GM18520 (cell line): ENCODE measurements at regions not wholly inside any gene's neighbourhood (a gene's known extent, or its start where the extent isn't known, plus 50 kb on each side); places are given as distances from the start of the nearest gene placed in this dataset.
"Not testable (repeated sequence)": the region's sequence is repeated elsewhere in the genome, so short reads cannot be mapped to it uniquely, and the experiment has no call there.

Experiments used
- ATAC-seq: cut with Tn5 transposase; IDR thresholded peaks from one replicate; pipeline ENCODE4 v1.9.1; 2021; ENCODE audit not compliant: unreplicated experiment

GRCh38 chr1:96865731-96866685 is 144.4 kb downstream of the PTBP2 start:
- ATAC-seq = no peak

GRCh38 chr1:96872757-96873156 is 151.2 kb downstream of the PTBP2 start:
- no peak for ATAC-seq

DNA sequence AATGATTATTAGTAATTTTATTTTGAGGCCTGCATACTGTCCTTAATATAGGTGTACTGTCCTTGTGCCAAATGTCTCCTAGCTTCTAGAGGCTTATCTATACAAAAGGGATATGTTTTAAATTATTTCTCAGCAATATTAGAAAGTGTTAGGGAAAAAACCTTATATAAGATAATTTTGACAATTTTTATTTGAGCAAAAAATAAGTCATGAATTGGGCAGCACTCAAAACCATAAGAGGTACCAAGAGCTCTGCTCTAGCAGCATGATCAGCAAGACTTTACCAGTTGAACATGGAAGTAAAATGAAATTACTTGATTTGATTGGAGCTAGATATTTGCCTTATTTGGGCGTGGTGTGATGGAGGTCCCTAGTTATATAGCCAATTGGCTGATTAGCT is 157.1 kb downstream of the PTBP2 start:
- no peak for ATAC-seq

DNA sequence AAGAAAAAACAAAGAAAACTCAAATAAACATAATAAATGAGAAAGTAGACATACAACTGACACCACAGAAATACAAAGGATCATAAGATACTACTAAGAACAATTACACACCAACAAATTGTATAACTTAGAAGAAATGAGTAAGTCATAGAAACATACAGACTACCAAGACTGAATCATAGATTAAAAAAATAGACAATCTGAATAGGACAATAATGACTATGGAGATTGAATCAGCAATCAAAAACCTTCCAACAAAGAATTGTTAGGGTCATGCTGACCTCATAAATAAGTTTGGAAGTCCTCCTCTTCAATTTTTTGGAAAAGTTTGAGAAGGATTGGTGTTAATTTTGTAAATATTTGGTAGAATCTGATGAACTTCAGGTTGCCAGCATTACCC is 159.0 kb downstream of the PTBP2 start:
- ATAC-seq = no peak

GRCh38 chr1:96882096-96882495 is 160.5 kb downstream of the PTBP2 start:
- no peak for ATAC-seq

GRCh38 chr1:96886474-96886873 is 164.9 kb downstream of the PTBP2 start:
- ATAC-seq = no peak

GRCh38 chr1:96887501-96887900 is 165.9 kb downstream of the PTBP2 start:
- no peak for ATAC-seq

DNA sequence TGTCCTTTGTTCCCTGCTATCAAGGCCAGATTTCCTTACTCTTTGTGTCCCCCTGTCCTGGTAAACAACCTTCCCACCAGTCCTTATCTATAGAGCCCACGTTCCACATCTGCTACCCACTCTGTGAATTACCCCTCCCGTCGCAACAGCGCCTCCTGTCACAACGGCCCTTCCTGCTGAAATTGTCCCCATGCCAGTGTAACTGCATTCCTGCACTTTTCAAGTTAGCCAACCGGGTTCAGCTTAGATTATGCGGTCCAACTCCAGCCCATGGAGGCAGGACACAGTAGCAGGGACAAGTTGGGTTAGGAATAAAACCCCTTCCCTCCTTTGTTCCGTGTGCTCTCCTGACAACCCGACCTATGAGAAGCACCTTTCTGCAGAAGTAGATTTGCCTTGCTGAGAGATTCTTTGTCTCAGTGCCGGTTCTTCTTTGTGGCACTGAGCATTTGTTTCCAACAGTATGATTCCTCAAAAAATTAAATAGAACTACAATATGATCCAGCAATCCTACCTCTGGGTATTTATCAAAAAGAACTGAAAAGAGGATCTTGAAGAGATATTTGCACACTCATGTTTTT is 180.3 kb downstream of the PTBP2 start:
- ATAC-seq = no peak

DNA sequence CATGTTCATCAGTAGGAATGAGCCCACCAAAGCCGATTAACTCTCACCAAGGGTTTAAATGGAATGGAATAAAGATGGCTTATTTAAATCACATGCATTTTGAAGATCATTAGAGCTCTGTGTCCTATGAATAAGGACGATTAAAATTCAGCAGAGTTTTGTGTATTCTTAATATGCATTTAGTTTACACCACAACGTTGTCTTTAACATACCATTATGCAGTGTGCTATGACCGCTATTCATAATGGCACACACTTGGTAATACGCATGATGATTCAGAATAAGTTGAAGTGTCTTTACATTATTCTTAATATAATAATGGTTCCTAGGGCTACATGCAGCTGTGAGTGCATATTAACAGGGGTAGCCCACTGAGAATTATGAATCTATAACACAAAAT is 190.7 kb downstream of the PTBP2 start:
- no peak for ATAC-seq

- ATAC-seq = not testable (repeated sequence)
These were observed 194.1 kb downstream of the PTBP2 start for GRCh38 chr1:96915701-96916100.

DNA sequence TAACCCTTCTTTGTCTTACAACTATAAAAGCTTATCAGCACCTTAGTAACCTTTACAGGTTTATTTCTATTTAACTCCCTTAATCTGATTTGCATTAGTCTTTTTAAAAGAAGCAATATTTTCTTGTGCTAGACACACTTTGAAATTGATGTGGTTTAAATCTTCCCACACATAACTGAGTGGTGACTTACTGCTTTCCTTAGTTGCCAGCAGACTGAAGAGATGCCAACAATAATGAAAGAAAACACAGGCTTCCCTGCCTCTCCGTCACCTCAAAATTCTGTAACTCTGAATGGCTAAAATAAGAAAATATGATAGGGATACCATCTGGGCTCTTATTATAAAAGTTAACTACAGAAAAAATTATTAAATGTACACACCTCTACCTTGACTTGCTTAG is 196.8 kb downstream of the PTBP2 start:
- no peak for ATAC-seq

DNA sequence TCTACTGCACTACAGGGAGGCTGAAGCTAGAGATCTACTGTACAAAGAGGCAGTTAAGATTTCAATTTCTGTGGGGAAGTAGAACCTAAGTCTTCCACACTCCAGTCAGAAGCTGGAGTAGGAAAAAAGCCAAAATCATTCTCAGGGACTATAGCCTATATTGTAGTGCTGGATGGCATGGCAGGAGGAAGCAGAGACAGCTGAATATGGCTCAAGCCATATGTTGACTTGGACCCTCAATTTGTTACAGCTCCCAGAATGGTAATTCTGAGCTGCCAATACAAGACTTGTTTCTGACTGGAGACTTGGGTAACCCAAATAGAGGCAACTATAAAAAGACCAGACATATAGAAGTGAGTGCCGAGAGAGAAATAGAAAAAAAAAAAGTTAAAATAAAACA is 200.6 kb downstream of the PTBP2 start:
- no peak for ATAC-seq

- ATAC-seq = no peak
These were observed 202.2 kb downstream of the PTBP2 start for GRCh38 chr1:96923753-96924152.

GRCh38 chr1:96926176-96926575 is 204.6 kb downstream of the PTBP2 start:
- ATAC-seq = no peak

DNA sequence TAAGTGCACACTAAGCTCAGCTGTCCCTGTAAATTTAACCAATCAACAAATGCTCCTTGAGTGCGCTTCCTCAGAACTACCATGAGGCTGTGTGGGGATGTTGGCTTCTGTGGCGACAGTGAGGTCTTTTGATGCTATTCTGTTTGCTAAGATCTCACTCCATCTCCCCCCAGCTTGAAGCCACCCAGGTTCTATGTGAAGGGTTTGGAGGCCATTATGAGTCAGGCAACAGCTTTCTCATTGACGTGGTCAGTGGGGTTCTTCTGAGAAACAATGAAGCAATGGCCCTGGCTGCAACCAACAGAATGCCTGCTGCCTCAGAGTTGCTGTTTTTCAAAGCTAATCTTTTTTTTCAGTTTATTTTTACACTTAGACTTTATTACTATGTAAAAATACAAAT is 205.5 kb downstream of the PTBP2 start:
- ATAC-seq = no peak

DNA sequence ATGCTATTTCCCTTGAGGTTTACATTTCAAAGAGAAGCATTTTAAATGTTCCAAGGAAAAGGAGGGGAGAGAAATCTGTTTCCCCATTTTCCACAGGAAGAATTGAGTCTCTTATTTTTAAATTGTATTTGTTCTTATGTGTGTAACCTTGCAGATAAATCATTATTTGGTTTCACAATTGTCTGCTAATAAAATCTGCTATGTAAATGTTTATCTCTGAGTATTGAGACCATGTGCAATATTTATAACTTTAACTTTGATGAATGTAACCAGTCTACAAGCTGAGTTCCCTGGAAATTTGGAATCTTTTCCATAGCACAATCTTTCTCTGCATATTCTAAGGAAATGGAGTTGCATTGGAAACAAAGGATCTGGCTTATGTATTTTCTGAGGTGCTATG is 209.6 kb downstream of the PTBP2 start:
- ATAC-seq = no peak

DNA sequence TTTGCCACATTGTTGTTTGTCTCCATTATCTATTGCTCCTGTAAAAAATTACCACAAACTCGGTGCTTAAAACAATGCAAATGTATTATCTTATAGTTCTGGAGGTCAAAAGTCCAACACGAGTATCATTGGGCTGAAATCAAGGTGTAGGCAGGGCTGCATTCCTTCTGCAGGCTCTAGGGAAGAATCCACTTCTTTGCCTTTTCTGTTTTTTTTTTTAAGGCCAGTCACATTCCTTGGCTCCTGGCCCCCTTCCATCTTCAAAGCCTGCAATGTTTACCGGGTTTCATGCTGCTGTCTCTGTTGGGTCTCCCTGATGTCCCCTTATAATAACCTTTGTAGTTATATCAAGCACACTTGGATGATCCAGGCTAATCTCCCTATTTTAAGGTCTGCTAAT is 212.7 kb downstream of the PTBP2 start:
- ATAC-seq = no peak

GRCh38 chr1:96944432-96945092 is 223.0 kb downstream of the PTBP2 start:
- no peak for ATAC-seq

GRCh38 chr1:96945509-96946084 is 224.0 kb downstream of the PTBP2 start:
- ATAC-seq = no peak

GRCh38 chr1:96955307-96956012 is 233.9 kb downstream of the PTBP2 start:
- no peak for ATAC-seq

DNA sequence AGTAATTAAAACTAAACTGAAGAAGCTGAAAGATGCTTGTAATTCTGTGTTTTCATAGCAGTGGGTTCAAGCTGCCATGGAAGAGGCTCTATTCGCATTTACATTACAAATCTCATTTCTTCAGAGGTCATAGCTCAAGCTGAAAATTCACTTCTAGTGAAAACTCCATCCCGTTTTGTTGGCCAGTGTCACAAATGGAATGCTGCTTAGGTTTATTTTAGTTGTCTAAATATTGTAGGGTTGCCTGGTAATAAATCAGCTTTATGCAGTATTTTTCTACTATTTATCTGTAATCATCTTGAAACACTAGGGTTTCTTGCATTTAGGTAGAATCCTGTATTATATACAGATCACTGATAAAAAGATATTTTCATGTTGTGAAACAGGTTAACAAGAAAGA is 240.6 kb downstream of the PTBP2 start:
- no peak for ATAC-seq
